MCF 10A (cell line): ENCODE measurements at regions not wholly inside any gene's neighbourhood (a gene's known extent, or its start where the extent isn't known, plus 50 kb on each side); places are given as distances from the start of the nearest gene placed in this dataset.

Experiments
- BruUV-seq: library from RNA; stranded (reverse); fragments of 400-500 nt; replicated peaks from 2 replicates; lab custom pipeline; 2021; lab: Mats Ljungman, UMichigan
- CTCF ChIA-PET: fragments of 300-600 bp; sonication (Branson Sonifier 250); formaldehyde crosslinking; extraction: SDS; loops from one replicate; lab custom pipeline; 2021; ENCODE audit warnings: antibody characterized with exemption, inconsistent platforms; lab: Yijun Ruan, JAX
- POLR2A ChIA-PET: fragments of 300-600, 350-650 bp; sonication (Branson Sonifier 250); formaldehyde crosslinking; extraction: SDS; loops from one replicate; lab custom pipeline; 2020; ENCODE audit warnings: antibody characterized with exemption, inconsistent platforms; lab: Yijun Ruan, JAX
- DNase-seq: peaks from one replicate; pipeline ENCODE4 v3.0.0-alpha.2; 2018; ENCODE audit not compliant: unreplicated experiment
- H3K27ac Mint-ChIP-seq: one replicate; pipeline ENCODE4 v1.8.0; 2022; ENCODE audit warnings: mild to moderate bottlenecking, low read depth, mixed read lengths; ENCODE audit not compliant: unreplicated experiment
- H3K27me3 Mint-ChIP-seq: one replicate; pipeline ENCODE4 v1.8.0; 2022; ENCODE audit warnings: mixed read lengths; ENCODE audit not compliant: insufficient read depth, unreplicated experiment
- H3K36me3 Mint-ChIP-seq: one replicate; pipeline ENCODE4 v1.8.0; 2022; ENCODE audit warnings: mild to moderate bottlenecking, moderate library complexity, mixed read lengths; ENCODE audit not compliant: insufficient read depth, unreplicated experiment
- H3K4me1 Mint-ChIP-seq: one replicate; pipeline ENCODE4 v1.8.0; 2022; ENCODE audit warnings: mixed read lengths; ENCODE audit not compliant: insufficient read depth, unreplicated experiment
- H3K4me3 Mint-ChIP-seq: one replicate; pipeline ENCODE4 v1.8.0; 2022; ENCODE audit warnings: mild to moderate bottlenecking, moderate library complexity, mixed read lengths; ENCODE audit not compliant: unreplicated experiment
- H3K9me3 Mint-ChIP-seq: one replicate; pipeline ENCODE4 v1.8.0; 2022; ENCODE audit warnings: mixed read lengths; ENCODE audit not compliant: unreplicated experiment
- CTCF ChIP-seq: fragments of 200-600 bp; IDR thresholded peaks from one replicate; pipeline ENCODE4 v1.8.0; 2022; ENCODE audit warnings: antibody characterized with exemption, mild to moderate bottlenecking; ENCODE audit not compliant: unreplicated experiment
- intact Hi-C: fragments of 100-400 bp; cut with micrococcal nuclease; formaldehyde crosslinking; loops from 2 replicates; pipeline ENCODE4 v1.14.1; 2022

- intact Hi-C loops = loop anchor here (10.0 kb wide), 2 partner anchors 72 to 592 kb away; no protein-coding TSS in a partner anchor
- Mint-ChIP-seq H3K4me3 (no peak overlapping the region), H3K4me1 (no peaks in the 10 kb centered on the region), H3K27ac (no peak overlapping the region), H3K27me3 (peaks cover 70% of the 10 kb centered on the region), H3K36me3 (no peaks in the 10 kb centered on the region), H3K9me3 (no peaks in the 10 kb centered on the region)
- TF ChIP-seq CTCF = no peak
- BruUV-seq = no TSS peak
- POLR2A ChIA-PET = no interaction called here
- CTCF ChIA-PET = interaction anchor here (1.0 to 4.2 kb wide), 2 partner anchors 18 to 387 kb away, joined by 5 to 32 read pairs; no protein-coding TSS in a partner anchor
- no peak for DNase-seq
Measured at GRCh38 chr12:13273097-13273496, 76.6 kb downstream of the EMP1 start.

- Mint-ChIP-seq H3K27me3 (peaks cover 60% of the 10 kb centered on the region), H3K4me3 (no peak overlapping the region), H3K36me3 (no peaks in the 10 kb centered on the region), H3K9me3 (no peaks in the 10 kb centered on the region), H3K4me1 (no peaks in the 10 kb centered on the region), H3K27ac (no peak overlapping the region)
- no peak for DNase-seq
- ChIA-PET POLR2A (interaction anchor here (0.6 kb wide), 1 partner anchor 1844 kb away, joined by 4 read pairs; no protein-coding TSS in a partner anchor), CTCF (interaction anchor here (0.6 to 3.8 kb wide), 6 partner anchors 14 to 896 kb away, joined by 3 to 22 read pairs (median 4); no protein-coding TSS in a partner anchor)
- intact Hi-C loops = loop anchor here (10.0 kb wide), 2 partner anchors 74 to 594 kb away; no protein-coding TSS in a partner anchor
- BruUV-seq = no TSS peak
- no peak for TF ChIP-seq CTCF
Measured at GRCh38 chr12:13270817-13271216, 74.3 kb downstream of the EMP1 start.
